Activated CD4-positive, CD25-positive, alpha-beta regulatory T cell treated with anti-CD3 and anti-CD28 coated beads, Interleukin-2, amount 50 U/mL, for 24 hours (primary cell): ENCODE measurements at regions not wholly inside any gene's neighbourhood (a gene's known extent, or its start where the extent isn't known, plus 50 kb on each side); places are given as distances from the start of the nearest gene placed in this dataset.
A peak's percentile ranks its signal among the peaks of the same experiment; 100 is the strongest.

Experiments
- ATAC-seq, 2 donors: fragments of 150-1000 bp; cut with Tn5 transposase; one replicate each; pipeline ENCODE4 v1.10.0; 2021; ENCODE audit warnings: mild to moderate bottlenecking in 1 of 2, moderate library complexity in 1 of 2

DNA sequence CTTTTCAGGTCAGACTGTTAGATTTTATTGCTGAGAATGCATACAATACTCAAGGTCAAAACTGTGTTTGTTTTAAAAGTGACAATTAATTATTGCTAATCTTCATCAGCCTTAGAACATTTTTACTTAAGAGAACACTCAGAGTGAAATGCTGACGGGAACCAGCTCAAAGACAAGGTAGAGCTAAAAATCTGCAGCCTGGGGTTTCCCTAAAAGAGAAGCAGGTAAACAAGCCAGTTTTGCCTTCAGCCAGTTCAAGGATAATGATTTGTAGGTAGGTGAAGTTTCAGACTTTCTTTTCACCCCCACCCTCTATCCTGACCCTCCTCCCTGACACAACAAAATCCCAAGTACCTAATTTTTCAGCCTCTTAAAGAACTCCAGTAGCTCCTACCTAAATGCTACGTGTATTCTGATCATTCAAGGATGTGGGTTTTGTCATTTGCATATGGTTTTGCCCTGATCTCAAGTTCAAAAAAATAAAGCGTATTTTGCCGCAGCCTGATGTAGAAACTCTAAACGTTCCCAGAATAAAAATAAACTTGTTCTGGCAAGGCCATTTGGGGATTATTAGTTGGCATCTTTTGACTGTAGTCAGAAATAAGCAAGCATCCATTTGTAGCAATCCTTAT is 407.2 kb downstream of the EFNA5 start:
- ATAC-seq: peak in 1 of 2 donors; percentile 73

DNA sequence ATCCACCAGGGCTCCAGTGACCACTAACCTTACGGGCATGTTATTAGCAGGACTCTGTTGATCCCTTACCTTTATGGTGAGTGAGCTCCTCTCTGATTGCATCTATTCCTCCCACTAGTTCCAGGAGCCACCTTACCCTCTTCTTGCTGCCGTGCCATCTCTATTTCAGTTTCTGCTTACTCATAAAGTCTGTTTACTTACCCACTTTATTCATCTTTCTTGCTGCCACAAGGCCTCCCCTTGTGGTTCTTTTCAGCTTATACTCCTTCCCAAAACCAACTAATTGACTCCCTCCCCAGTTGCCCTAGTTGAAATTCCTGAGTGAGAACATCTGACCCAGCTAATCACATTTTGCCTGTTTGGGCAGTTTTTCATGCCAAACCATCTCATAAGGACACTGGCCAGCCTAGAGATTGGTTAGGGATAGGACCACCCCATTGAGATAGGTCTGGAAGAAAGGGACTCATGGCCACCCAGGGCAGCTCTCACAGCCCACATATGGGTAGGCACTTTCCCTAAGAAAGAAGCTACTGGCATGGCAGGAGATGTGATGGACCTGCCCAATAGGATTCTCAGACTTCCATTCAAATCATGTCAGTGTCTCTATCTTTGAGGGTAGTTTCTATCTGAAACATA is 412.7 kb downstream of the EFNA5 start:
- ATAC-seq: peak in 1 of 2 donors; percentile 43

DNA sequence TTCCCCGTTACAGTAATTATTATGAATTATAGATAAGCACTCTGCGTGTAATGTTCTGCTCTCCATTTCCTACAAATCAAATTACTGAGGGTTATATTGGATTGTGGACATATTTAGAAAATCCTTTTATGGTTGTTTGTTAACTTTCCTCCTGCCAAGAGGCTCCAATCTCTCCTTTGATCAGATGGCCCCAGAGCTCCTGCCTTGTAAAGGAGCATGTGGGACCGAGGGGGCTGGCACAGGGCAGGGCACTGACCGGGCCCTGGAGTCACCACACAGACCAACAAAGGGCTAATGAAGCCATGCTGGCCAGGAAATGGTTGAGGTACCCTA is 415.9 kb downstream of the EFNA5 start:
- no peak for ATAC-seq

DNA sequence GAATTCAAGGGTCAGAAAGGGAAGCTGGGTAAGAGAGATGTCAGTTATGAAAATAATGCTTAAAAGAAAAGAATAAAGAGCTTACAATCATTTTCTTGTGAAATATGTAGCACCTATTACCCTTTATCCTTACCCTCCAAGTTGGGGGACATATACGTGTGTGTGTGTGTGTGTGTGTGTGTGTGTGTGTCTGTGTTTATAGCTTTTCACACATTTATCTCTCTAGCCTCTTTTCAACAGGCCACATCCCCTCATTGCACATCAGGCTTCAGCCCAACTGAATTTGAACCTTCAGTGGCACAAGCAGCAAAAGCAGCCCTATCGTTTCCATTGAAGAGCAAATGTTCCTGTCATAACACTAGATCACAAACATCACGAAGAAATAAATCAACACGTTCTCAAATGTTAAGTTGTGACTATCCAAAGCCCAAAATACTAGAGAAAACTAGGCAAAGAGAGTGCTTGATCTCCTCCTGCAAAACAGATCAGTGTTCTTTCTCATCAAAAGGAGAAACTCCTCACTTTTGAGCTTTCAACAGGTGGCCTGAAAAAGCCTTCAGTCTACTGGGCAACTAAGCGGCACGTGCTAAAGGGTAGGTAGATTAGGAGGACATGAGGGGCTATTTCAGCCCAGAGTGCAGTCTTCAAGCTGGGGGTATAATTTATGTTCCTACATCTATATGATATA is 416.4 kb downstream of the EFNA5 start:
- ATAC-seq: no peak

DNA sequence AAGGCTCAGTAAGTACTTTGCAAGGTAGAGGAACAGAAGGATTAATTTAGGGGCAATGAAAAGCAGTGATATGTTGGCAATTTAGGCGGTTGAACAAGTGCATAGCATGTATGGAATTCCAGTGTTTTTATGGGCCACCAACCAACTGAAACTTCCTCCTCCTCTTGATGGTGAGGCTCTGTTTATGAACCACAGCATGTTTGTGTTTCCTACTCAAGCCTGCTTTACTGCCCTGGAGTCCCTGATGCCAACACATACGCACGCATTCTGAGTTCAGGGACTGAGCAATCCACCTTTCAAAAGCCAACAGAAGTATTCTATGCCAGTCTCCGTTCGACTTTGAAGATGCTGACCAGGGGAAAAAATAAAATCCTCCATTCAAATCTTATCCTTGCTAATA is 417.5 kb downstream of the EFNA5 start:
- no peak for ATAC-seq

DNA sequence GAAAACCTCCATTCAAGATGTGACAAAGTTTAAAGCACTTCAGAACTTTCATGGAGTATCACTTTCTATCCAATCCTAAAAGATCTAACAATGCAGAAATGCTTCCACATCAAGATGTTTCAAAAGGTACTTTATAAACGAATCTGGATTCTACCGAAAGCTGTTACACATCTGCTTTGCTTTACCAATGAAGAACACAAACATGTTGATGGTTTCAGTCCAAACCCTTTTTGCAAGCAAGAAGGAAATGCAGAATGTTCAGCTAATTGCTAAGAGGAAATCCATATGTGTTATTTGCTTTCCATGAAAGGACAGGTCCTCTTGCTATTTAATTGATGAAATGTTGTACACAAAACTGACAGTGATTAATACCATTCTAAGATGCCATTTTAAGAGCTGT is 419.6 kb downstream of the EFNA5 start:
- no peak for ATAC-seq

DNA sequence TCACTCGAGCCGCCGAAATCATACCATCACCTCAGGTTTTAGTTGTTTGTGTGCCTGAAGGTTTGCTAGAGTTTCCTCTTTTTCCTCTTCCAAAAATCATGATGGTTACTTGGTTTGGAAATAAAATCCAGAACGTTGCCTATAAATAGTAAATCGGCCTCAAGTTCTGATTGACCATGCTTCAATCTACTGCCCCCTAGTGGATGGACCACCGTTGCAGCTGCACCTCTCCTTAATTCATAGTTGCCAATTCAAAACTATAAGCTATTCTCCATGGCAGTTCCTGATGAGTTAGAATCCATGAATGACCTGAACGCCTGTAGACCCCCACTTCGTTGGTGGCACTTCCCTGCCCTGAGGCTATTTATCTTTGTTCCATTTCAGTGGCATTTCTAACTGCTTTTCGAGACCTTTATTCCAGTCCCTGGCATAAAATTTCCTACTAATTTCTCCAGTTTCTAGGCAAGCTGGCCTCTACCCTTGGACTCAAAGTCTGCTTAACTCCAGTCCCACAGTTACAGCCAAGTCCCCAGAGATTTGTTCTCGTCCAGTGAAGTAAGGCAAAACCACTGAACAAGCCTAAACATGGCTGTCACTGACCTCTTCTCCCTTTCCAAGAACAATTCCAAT is 422.6 kb downstream of the EFNA5 start:
- no peak for ATAC-seq

DNA sequence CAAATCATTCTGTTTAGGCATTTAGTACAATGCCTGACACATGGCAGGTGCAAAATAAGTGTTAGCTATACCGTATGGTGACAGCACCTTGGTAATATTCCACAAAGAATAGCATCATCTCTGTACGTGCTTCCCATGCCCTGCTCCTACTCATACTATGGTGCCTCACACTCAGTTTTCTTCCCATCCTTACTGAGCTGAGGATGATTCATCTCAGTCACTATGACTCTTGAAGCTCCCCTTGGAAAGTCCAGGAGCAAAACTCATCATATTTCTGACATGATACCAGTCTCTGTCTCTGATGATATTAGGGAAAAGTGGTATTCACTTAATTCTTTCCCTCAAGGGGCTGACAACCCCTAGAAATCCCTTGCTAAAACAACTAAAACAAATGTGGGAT is 423.3 kb downstream of the EFNA5 start:
- no peak for ATAC-seq

DNA sequence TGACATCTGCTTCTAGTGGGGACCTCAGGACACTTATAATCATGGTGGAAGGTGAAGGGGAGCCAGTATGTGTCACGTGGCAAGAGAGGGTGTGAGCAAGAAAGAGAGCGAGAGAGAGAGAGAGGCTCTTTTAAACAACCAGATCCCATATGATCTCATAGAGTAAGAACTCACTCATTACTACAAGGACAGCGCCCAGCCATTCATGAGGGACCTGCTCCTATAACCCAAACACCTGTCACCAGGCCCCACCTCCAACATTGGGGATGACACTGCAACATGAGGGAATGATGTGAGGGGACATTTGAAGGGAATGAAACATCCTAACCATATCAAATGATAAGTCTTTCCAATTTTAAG is 427.5 kb downstream of the EFNA5 start:
- no peak for ATAC-seq

DNA sequence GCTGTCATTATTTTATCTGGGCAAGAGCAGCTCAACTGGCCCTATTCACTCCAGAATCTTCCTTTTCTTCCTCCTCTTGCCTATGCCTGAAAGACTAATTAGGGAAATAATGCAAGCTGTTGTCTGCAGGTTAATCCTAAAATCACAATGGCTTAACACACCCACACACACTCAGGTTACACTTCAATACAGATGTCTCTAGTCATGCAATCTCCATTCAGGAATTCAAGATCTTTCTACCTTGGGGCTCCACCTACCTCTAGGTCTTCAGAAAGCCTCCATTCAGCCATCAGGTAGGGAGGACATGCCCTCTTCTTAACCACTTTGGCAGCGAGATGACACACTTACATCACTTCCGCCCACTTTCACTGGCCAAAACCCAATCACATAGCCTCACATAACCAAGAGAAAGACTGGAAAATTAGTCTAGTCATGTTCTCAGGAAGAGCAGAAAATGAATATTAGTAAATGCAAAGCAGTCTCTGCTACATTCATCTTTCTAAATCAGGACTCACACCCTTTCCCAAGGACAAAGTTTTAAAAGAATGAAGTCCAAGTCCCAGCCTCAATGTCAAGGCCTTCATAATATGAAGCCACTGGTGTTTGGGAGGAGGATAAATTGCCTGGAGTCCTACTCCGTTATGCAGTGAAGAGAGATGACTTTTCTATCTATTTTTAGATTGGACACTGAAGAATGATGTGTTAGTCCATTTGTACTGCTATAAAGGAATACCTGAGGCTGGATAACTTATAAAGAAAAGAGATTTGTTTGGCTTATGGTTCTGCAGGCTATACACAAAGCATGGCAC is 428.1 kb downstream of the EFNA5 start:
- no peak for ATAC-seq

DNA sequence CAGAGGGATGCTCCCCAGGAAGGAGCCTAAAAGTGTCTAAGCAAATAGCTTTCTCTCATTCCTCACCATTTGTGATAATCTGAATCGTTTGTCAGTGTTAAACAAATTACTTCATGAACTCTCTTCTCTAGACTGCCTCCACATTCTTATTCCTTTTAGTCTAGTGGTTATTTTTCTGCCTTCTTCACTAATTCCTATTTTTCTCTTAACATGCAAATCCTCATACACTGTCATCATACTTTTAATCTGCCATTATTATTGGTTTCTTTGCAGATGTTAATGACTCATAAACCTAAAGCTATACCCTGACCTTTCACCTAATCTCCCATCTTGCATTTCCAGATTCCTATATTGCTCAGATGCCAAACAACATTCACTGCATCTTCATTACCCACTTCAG is 428.9 kb downstream of the EFNA5 start:
- ATAC-seq: no peak

DNA sequence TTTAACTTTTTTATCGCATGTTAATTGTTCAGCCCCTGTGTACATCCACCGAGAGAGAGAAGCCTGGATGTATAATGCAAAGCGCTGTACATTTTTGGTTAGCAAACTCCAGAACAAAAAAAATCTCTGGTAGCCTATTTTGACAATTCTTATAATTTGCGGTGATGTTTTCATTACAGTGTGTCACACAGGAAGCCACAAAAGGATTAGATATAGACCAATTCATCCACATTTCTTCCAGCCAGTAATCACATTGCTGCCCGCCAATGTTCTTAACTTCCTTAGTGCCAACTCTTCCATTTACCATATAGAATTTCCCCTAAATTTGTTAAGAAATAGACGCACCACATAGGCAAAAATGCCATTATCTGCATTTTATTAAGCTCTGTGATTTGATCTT is 435.6 kb downstream of the EFNA5 start:
- no peak for ATAC-seq

DNA sequence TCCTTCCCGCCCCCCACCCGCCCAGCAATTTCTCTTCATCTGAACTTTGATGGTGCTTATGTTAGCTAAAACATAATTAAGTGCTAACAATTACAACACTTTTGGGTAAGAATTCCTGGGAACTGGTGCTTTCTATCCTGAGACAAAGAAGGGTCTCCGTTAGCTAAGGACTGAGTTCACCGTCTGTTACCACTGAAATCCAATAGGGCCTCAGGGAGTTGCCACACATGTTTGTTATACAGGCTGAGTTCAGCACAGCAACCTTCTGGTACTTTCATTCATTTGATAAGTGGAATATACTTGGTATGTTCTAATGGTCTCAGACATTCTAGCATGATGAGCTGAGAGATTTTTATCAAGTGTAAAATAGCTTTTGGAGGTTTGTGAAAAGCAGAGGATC is 437.9 kb downstream of the EFNA5 start:
- ATAC-seq: no peak

DNA sequence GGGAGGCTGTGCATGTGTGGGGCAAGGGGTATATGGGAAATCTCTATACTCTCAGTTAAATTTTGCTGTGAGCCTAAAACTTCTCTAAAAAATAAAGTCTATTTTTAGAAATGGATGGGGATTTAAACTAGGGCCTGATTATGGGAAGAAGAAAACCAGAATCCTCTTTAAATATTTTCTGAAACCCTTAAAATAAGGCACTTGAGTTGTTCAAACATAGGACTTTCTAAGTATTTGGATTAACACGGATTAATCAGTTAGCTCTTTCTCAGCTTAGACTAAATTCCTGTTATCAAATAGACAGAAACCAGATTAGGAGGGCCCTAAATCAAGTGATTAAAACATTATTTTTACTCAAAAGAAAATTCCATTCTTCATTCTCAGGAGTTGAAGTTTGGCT is 438.4 kb downstream of the EFNA5 start:
- ATAC-seq: no peak

DNA sequence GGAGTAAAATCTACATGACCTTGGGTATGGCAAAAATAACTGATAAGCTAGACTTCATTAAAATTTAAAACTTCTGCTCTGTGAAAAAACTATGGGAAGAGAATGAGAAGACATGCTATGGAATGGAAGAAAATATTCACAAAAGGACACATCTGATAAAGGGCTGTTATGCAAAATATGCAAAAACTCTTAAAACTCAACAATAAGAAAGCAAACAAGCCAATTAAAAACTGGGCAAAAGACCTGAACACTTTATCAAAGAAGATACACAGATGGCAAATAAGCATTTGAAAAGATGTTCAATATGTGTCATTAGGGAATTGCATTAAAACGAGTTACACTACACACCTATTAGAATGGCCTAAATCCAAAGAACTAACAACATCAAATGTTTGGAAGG is 439.5 kb downstream of the EFNA5 start:
- ATAC-seq: no peak

DNA sequence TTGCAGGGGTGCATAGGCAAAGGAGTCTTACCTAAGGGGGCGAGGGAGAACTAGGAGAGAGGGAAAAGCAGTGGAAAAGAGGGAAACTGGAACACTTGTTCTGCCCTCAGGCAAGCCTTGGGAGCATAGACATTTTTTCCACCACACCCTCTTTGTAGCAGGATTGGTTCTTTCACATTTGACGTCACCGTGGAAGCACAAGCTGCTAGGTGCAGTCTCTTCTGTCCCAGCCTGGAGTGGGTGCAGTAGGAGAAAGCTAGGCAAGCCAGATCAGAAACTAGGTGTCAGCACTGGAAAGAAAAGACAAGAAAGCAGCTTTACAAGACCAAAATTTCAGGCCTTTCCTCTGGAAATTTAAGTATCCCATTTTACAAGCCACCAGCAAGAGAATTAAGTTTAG is 440.4 kb downstream of the EFNA5 start:
- ATAC-seq: no peak

DNA sequence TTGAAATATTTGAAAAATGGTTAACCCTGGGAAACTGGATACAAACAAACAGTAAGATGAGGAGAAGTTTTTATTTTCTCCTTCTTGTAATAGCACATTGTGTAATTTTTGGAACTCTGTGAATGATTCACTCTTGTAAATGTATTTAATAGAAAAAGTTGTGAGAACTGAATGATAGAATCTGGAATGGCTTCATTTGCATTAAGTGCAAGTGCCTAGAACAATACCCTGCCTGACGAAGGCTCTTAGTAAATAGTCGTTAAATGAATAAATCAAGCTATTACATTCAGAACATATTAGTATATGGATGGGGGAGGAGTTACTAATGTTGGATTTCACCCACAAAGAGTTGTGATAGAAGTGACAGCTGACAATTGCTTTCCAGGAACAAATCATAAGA is 442.5 kb downstream of the EFNA5 start:
- no peak for ATAC-seq

DNA sequence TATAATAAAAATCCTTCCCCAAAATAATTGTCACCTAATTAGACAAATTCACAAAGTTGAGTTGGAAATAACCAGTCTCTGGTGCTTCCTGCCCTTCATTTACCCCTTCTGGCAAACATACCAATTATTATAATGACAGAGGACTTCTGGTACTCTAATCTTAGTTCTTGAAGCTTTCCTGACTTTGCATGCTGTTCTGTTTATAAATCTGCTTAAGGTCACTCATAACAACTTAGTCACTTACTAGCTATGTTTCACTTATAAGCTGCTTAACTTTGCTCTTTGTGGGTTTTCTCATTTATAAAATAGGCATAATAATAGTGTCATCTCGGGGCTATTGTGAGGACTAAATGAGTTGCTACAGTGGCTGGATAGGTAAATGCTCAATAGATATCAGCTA is 446.5 kb downstream of the EFNA5 start:
- ATAC-seq: no peak

DNA sequence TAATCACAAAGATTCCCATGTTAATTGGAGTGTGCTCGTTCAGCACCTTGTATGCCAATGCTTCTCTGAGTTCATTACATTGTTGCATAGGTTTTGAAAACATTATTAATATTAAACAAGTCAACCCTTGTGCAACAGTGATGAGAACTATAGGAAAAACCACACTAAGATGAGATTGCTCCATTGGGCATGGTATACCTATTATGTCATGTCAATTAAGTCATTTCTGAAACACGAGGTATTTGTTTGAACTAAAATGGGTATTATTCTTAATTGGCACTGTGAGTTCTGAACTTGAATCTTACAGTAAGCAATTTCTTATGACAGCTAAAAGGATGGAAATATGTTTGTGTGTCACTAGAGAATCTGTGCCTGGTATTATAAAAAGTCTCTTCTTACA is 447.7 kb downstream of the EFNA5 start:
- no peak for ATAC-seq

DNA sequence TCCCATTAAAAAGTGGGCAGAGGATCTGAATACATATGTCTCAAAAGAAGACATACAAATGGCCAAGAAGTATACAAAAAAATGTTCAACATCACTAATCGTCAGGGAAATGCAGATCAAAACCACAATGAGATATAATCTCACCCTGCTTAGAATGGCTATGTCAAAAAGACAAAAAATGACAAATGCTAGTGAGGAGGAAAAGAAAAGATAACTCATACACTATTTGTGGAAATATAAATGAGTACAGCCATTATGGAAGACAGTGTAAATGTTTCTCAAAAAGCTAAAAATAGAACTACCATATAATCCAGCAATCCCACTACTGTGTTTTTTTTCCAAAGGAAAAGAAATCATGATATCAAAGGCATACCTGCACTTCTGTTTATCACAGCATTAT is 450.7 kb downstream of the EFNA5 start:
- no peak for ATAC-seq

DNA sequence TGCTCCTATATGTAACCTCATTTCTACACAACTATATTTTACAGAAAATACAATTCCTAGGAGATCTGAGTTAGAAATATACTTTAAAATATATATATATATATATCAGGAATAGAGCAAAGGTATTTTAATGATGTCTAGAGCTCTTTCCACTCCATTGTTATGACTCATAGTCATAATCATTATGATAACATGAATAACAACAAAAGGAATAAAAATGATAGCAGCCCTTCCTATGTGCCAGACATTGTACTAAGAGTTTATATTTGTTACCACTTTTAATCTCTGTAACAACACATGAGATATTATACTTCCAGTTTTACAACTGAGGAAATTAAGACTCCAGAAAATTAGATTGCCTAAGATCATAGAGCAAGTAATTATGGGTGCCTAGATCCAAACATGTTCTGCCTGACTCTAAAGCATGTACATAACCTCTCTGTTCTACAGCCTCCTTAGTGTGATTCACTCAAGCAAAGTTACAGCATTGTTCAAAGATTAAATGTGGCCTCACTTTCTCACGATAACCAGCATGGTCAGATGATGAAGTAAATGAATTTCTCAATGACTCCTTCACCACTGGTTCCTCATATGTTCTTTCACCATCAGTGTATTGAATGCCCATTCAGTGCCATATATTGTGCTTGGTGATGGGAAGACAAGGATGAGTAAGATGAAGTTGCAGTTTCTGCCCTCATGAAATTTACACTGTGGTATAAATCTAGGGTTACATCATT is 452.1 kb downstream of the EFNA5 start:
- ATAC-seq: no peak

DNA sequence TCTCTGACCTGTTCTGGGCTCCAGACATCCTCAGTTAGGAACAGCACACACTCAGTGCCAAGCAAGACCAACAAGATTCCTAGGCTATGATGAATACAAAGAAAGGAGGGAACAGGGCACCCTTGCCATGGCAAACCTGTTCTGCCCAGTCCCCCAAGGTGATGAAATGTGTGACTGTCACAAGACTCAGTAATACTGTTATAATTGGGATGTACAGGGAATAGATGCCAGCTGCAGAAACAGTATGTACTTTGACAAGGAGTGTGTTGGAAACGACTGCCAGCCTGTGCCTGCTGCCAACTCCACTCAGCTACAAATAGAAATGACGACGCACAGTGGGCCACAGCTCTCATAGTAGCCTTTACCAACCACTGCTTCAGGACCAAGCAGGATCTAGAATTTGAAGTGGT is 453.0 kb downstream of the EFNA5 start:
- ATAC-seq: no peak

DNA sequence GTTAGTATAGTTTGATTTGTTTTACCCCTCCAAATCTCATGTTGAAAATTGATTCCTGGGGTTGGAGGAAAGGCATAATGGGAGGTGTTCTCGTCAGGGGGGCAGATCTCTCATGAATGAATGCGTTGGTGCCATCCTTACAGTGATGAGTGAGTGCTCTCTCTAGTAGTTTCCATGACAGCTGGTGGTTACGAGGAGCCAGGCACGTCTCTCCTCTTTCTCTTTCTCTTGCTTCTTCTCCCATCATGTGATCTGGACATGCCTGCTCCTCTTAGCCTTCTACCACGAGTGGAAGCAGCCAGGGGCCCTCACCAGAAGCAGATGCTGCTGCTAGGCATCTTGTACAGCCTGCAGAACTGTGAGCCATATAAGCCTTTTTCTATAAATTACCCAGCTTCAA is 454.1 kb downstream of the EFNA5 start:
- no peak for ATAC-seq
